ENCODE measurements at regions not wholly inside any gene's neighbourhood (a gene's known extent, or its start where the extent isn't known, plus 50 kb on each side); places are given as distances from the start of the nearest gene placed in this dataset.

GRCh38 chr21:35850029-35850428 lies 210.3 kb downstream of the SETD4 start:
- DNase-seq (ENCODE audit: low spot score), result no peak

GRCh38 chr21:35849144-35849543 lies 211.2 kb downstream of the SETD4 start:
- no peak for DNase-seq (ENCODE audit: low spot score)

- no peak for DNase-seq (ENCODE audit: low spot score)
Observed at GRCh38 chr21:35843911-35844667, 216.2 kb downstream of the SETD4 start.

- DNase-seq (ENCODE audit: low spot score), result no peak
Observed at GRCh38 chr21:35840949-35841348, 219.4 kb downstream of the SETD4 start.

GRCh38 chr21:35840197-35840799 lies 220.0 kb downstream of the SETD4 start:
- peak; percentile 30 for DNase-seq (ENCODE audit: low spot score)

GRCh38 chr21:35838987-35839763 lies 221.2 kb downstream of the SETD4 start:
- no peak for DNase-seq (ENCODE audit: low spot score)

- DNase-seq (ENCODE audit: low spot score), result no peak
Observed at GRCh38 chr21:35838350-35838749, 222.0 kb downstream of the SETD4 start.

- DNase-seq (ENCODE audit: low spot score), result no peak
Observed at GRCh38 chr21:35833991-35834390, 226.3 kb downstream of the SETD4 start.

GRCh38 chr21:35833388-35833787 lies 226.9 kb downstream of the SETD4 start:
- DNase-seq (ENCODE audit: low spot score), result no peak

- no peak for DNase-seq (ENCODE audit: low spot score)
Observed at GRCh38 chr21:35831230-35831629, 229.1 kb downstream of the SETD4 start.

- DNase-seq (ENCODE audit: low spot score), result no peak
Observed at GRCh38 chr21:35829067-35829466, 231.3 kb downstream of the SETD4 start.

- DNase-seq (ENCODE audit: low spot score), result no peak
Observed at GRCh38 chr21:35828161-35828560, 232.2 kb downstream of the SETD4 start.

GRCh38 chr21:35827004-35827403 lies 233.3 kb downstream of the SETD4 start:
- DNase-seq (ENCODE audit: low spot score), result no peak

GRCh38 chr21:35825370-35826353 lies 234.7 kb downstream of the SETD4 start:
- DNase-seq (ENCODE audit: low spot score), result no peak

GRCh38 chr21:35824136-35824535 lies 236.2 kb downstream of the SETD4 start:
- DNase-seq (ENCODE audit: low spot score), result no peak

- DNase-seq (ENCODE audit: low spot score), result no peak
Observed at GRCh38 chr21:35819134-35819533, 241.2 kb downstream of the SETD4 start.

- DNase-seq (ENCODE audit: low spot score), result no peak
Observed at GRCh38 chr21:35818597-35818996, 241.7 kb downstream of the SETD4 start.

GRCh38 chr21:35814858-35815619 lies 245.3 kb downstream of the SETD4 start:
- no peak for DNase-seq (ENCODE audit: low spot score)

GRCh38 chr21:35812679-35813078 lies 247.6 kb downstream of the SETD4 start:
- DNase-seq (ENCODE audit: low spot score), result no peak

GRCh38 chr21:35811191-35811806 lies 249.0 kb downstream of the SETD4 start:
- DNase-seq (ENCODE audit: low spot score), result no peak

Measured in SK-N-DZ (cell line).